Stimulated activated naive CD8-positive, alpha-beta T cell treated with anti-CD3 and anti-CD28 coated beads, Interleukin-15, Interleukin-2, amounts not matched to agents 100 ng/mL and 50 ng/mL, for 24 hours (primary cell): ENCODE measurements at regions not wholly inside any gene's neighbourhood (a gene's known extent, or its start where the extent isn't known, plus 50 kb on each side); places are given as distances from the start of the nearest gene placed in this dataset.

ENCODE experiments used
- H3K27ac Mint-ChIP-seq: one replicate; pipeline ENCODE4 v1.8.0; 2021; ENCODE audit warnings: mild to moderate bottlenecking, mixed read lengths
- H3K27me3 Mint-ChIP-seq: one replicate; pipeline ENCODE4 v1.8.0; 2021; ENCODE audit warnings: mixed read lengths
- H3K36me3 Mint-ChIP-seq: one replicate; pipeline ENCODE4 v1.8.0; 2021; ENCODE audit warnings: low read depth, mixed read lengths
- H3K4me1 Mint-ChIP-seq: one replicate; pipeline ENCODE4 v1.8.0; 2021; ENCODE audit warnings: low read depth, mixed read lengths
- H3K4me3 Mint-ChIP-seq: one replicate; pipeline ENCODE4 v1.8.0; 2021; ENCODE audit warnings: mild to moderate bottlenecking, mixed read lengths
- H3K9me3 Mint-ChIP-seq: one replicate; pipeline ENCODE4 v1.8.0; 2021; ENCODE audit warnings: mixed read lengths

DNA sequence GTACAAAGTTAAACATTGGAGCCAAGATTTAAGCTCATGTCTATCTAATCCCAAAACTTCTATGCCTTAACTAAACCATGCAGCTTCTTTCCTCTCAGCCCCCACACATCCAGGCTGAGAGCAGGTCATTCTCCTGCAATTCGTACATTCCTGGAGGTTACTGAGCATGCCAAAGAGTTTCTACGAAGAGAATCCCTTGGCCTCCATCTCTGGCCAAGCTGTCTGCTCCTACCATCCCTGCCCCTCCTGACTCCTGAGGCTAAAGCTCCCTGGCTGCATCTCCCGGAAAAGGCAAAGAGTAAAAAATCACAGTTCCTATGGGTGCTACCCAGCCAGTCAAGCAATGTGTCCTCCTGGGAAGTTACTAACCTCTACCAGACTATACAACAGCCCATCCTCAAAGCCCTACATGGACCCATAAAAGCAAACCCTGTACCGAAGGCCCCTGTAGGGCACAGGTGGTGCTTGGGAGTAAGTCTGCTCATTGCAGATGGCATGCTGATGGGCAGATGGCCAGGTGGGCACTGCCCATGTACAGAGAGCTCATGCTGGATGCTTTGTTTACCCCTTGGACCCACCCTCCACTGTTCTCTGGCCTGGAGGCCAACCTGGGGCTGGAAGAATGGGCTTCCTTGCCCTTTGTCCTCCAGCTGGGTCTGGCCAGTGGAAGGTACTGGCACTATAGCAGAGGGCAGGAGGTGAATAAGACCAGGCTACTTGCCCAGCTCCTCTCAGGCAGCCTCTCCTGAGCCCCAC lies 99.5 kb downstream of the TTC32 start:
- Mint-ChIP-seq H3K27ac (no peak overlapping the region), H3K9me3 (no peaks in the 10 kb centered on the region), H3K4me1 (no peaks in the 10 kb centered on the region), H3K36me3 (no peaks in the 10 kb centered on the region), H3K4me3 (no peak overlapping the region), H3K27me3 (peaks cover 7% of the 10 kb centered on the region)

DNA sequence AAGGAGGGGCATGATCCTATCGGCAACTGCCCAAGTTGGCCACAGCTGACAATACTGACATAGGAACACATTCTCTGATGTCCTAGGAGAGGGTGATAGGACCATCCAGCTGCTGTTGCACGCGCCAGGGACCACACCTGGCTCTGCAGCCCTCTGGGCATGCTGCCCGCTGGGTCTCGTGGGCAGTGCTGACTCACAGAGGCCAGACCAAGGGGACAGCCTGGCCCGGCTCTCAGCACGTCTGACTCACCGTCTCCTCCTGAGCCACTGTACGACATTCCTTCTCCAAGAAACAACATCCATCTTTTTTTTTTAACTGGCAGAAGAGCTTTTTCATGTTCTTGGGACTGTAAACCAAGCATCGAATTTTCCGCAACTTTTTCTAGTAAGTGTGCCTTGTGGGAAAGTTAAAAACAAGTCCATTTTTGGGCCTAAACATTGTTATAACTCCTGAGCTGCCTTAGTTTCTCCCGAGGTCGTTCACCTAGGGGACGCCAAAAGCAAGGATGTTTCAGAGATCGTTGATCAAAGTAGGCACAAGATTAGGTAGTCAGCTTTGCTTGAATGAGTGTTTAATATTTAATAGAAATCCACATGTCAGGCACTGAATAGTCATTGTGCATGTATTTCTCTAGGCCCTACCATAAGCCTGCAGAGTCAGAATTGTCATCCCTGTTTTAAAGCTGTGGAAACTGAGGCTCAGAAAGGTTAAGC lies 100.3 kb downstream of the TTC32 start:
- Mint-ChIP-seq H3K27me3 (peaks cover 3% of the 10 kb centered on the region), H3K9me3 (no peaks in the 10 kb centered on the region)

DNA sequence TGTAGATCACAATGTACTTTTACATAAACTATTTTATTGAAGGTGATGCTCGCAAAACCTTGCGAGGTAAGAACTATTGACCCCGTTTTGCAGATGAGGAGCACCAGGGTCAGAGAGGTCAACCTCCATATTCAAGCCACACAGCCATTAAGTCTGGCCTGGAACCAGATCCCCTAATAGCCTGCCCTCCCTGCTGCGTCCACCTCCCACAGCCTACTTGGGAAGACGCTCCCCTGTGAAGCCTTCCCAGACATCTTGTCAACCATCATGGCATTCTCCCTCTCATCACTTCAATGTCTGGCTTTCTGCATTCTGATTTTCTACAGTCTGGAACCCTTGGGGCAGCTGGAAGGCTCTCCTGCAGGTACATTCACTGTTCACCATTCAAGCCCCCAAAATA lies 101.0 kb downstream of the TTC32 start:
- Mint-ChIP-seq H3K27ac (no peak overlapping the region), H3K9me3 (no peaks in the 10 kb centered on the region), H3K4me3 (no peak overlapping the region), H3K36me3 (no peaks in the 10 kb centered on the region), H3K4me1 (no peaks in the 10 kb centered on the region), H3K27me3 (peaks cover 3% of the 10 kb centered on the region)

More for the DNA sequence above, 100.3 kb downstream of the TTC32 start:
- Mint-ChIP-seq H3K4me3 (no peak overlapping the region), H3K36me3 (no peaks in the 10 kb centered on the region), H3K4me1 (no peaks in the 10 kb centered on the region), H3K27ac (no peak overlapping the region)

DNA sequence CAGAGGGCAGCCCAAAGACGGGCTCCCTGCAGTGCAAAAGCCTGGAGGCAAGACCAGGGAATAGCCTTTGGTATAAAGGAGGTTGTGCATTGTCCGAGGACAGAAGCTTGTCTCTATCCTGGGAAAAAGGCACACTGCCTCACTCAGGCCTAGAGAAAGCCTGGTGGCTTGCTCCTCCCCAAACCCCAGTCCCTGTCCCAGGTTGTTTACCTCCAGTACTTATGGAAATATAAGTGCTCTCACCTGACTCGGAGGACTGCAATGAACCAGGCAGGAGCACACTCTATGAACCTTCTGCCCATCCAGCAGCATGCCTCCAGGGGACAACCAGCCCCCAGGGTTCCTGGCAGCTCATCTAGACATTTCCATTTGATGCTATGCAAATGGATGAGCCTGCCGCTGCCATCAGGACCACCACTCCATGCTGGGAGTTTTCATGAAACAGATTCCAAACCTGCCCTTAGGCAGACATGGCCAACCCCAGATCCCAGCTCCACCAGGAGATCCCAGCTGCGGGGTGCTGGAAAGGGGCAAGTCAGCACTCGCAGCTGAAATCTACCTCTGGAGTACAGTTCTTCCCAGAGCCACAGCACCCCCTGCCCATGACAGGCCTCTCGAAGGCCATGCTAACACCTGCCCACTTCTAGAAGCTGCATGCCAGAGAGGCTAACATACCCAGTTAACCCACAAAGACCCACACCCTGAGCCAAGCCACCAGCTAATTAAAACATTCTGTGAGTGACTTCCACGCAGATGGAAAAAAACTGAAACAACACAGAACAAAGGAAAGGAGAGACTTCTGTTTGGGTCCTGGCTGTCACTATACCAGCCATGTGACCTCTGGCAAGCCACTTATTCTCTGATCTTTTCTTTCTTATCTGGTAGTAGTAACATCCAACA lies 101.7 kb downstream of the TTC32 start:
- Mint-ChIP-seq H3K4me1 (no peaks in the 10 kb centered on the region), H3K4me3 (no peak overlapping the region), H3K36me3 (no peaks in the 10 kb centered on the region), H3K27ac (no peak overlapping the region), H3K9me3 (no peaks in the 10 kb centered on the region), H3K27me3 (peaks cover 3% of the 10 kb centered on the region)

DNA sequence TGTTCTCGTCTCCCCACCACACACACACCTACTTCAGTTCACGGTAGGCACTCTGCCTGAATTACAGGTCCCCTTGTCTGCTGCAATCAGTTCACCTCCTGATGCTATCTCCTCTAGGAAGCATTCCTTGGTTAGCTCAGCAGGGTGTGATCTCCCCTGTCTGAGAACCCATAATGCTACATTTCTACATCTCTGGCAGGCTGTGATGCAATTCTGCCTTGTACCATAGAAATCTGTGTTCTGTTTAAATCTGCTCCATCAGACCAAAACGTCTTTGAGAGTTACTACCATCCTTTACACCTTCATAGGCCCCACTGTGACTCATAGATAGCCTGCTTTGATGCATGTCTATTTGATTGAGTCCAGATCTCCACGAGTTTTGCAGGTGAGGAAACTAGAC lies 103.9 kb downstream of the TTC32 start:
- Mint-ChIP-seq H3K4me3 (no peak overlapping the region), H3K36me3 (no peaks in the 10 kb centered on the region), H3K27me3 (no peaks in the 10 kb centered on the region)

DNA sequence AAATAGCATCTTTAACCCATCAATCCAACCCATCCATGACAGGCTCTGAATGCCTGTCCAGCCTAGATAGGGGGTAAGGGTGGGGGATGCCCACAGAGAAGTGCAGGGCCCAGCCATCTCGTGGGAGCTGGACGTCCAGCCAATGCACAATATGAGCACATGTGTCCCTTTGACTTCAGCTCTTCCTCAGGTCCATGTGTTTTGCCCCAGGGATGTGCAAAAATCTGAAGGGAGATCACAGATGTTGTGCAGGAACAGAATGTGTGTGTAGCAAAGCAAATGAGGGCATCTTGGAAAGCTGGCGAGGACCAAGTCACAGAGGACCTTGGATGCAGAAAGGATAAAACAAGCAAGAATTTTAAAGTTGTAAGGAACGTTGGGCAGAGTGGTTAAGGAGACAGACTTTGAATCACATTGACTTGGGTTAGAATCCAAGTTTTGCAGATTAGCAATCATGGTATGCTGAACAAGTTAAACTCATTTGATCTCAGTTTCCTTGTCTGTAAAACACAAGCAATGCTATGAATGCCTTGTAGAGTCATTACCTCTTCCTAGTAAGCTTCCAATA lies 104.5 kb downstream of the TTC32 start:
- Mint-ChIP-seq H3K36me3 (no peaks in the 10 kb centered on the region), H3K27me3 (no peaks in the 10 kb centered on the region), H3K9me3 (no peaks in the 10 kb centered on the region), H3K27ac (no peak overlapping the region), H3K4me1 (no peaks in the 10 kb centered on the region), H3K4me3 (no peak overlapping the region)

More for the DNA sequence above, 103.9 kb downstream of the TTC32 start:
- Mint-ChIP-seq H3K4me1 (no peaks in the 10 kb centered on the region), H3K27ac (no peak overlapping the region), H3K9me3 (no peaks in the 10 kb centered on the region)

DNA sequence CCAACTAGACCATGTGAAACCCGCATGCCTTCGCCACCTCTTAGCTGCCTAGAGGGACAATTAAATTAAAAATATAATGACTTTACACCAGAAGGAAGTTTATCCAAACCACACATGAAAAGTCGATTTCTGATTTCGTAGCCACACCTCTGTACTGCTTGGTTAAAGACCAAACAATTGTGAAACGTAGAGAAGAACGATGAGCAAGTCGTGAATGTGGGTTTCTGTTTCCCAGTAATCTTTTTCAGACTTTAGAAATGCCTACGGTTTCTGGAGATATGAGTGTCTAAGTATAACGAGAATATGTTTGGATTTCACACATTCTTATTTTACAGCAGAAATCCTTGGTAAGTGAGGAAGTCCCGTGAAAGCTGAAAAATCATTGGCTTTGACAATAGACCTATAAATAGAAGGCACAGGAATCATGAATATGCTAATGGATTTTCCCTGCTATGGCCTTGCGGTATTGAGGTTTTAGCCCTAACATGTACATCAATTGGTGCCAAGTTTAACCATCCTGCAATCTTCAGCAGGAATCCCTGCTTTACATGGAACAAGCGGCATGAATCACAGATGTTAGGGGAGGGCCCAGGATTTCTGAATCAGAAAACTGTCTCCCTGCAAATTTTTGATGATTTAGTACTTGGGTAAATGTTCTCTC lies 105.6 kb downstream of the TTC32 start:
- Mint-ChIP-seq H3K36me3 (no peaks in the 10 kb centered on the region), H3K9me3 (no peaks in the 10 kb centered on the region), H3K4me3 (no peak overlapping the region), H3K27me3 (no peaks in the 10 kb centered on the region), H3K27ac (no peak overlapping the region), H3K4me1 (no peaks in the 10 kb centered on the region)

DNA sequence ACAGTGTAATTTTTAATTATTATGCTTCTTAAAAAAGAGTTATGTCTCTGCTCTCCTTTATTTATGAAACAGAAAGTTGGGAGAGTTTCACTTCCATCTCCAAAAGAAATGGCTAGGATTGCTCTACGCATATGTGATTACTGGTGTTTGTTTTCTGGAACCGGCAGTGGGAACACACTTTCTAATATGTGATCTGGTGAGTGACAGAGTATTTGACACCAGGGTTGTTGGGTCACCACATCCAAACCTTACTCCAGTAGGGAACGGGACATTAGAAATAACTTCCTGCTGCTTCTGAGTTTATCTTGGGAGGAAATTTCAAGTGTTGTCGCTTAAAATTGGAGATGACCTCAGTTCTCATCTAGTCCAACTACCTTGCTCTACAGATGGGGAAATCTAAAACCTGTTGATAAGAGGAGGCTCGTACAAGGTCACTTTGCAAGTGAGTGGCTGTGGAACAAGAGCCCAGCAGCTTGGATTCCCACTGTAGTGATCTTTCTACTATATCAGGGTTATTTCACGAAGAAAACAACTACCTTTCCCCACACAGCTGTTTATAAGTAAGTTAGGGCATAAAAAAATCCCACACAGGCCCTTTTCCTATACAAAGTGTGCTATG lies 108.5 kb downstream of the TTC32 start:
- no peak overlapping the region for H3K4me3 Mint-ChIP-seq
- no peaks in the 10 kb centered on the region for H3K27me3 Mint-ChIP-seq
- no peaks in the 10 kb centered on the region for H3K4me1 Mint-ChIP-seq
- no peak overlapping the region for H3K27ac Mint-ChIP-seq
- H3K36me3 Mint-ChIP-seq, result no peaks in the 10 kb centered on the region
- H3K9me3 Mint-ChIP-seq, result no peaks in the 10 kb centered on the region

DNA sequence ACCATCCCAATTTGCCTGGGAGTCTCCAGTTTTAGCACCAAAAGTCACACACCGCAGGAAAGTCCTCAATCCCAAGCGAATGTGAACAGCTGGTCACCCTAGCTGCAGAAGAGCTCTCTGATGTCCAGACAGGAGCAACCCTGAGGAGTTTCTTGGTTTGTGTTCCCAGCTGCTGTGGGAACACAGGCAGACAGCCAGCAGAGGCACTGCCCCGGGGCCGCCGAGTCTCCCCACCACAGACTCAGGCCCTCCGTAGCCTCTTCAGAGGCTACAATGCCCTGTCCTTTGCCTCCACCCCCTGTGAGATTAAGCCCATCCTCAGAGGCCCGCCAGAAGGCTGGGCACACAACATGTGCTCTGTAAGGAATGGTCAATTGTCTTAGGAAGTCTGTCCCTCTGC lies 111.5 kb downstream of the TTC32 start:
- Mint-ChIP-seq H3K27me3 (no peaks in the 10 kb centered on the region), H3K36me3 (no peaks in the 10 kb centered on the region), H3K4me3 (no peak overlapping the region), H3K9me3 (no peaks in the 10 kb centered on the region), H3K4me1 (no peaks in the 10 kb centered on the region), H3K27ac (no peak overlapping the region)

DNA sequence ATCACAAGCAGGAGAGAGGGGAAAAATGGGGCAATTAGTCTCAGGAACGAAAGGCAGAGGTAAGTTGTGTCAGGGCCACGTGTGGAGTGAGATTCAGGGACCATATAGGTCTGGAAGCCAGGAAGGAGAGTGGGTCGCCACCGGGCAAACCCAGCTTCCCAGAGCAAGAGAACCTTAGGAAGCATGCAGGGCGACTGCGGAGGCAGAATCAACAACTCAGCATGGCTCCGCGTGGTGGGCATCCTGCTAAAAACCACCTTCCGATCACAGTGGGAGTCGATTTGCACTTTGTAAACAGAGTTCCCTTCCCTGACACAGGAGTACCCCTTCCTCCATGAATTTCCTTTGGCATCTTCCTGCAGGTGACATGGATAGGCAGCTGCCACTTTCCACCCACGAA lies 114.6 kb downstream of the TTC32 start:
- peaks cover 9% of the 10 kb centered on the region for H3K27me3 Mint-ChIP-seq
- no peaks in the 10 kb centered on the region for H3K4me1 Mint-ChIP-seq
- no peak overlapping the region for H3K27ac Mint-ChIP-seq
- H3K4me3 Mint-ChIP-seq, result no peak overlapping the region
- H3K9me3 Mint-ChIP-seq, result peaks cover 5% of the 10 kb centered on the region
- no peaks in the 10 kb centered on the region for H3K36me3 Mint-ChIP-seq

DNA sequence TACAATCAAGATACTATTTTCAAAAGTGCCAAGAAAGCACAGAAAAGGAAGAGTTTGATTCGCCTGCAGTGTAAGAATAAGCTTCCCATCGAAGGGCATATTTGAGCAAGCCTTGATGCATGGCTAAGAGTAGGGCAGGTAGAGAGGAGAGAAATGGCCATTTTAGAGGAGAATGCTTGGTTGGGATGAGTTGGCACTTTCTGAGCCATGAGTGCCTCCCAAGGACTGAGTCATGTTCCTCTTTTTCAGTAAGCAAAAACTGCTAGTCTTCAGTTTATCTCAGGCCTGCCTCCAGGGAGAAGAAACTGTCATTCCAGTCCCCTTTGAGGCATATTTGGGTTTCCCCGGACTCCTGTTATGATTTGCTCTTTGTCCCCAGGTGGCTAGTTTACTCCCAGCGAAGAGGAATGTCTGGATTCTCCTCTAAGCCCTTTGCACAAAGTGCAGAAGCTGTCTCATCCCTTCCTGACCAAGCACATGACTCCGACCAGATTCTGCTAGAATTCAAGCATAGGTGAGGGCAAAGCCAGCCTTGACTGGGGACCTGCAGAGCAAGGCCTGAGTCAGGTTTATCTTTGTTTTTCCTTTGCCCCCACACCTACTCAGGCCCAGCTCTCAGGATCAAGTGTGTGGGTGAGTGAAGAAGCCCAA lies 115.2 kb downstream of the TTC32 start:
- Mint-ChIP-seq H3K9me3 (peaks cover 5% of the 10 kb centered on the region), H3K4me3 (no peak overlapping the region), H3K27me3 (peaks cover 11% of the 10 kb centered on the region), H3K4me1 (no peaks in the 10 kb centered on the region), H3K27ac (no peak overlapping the region), H3K36me3 (no peaks in the 10 kb centered on the region)

DNA sequence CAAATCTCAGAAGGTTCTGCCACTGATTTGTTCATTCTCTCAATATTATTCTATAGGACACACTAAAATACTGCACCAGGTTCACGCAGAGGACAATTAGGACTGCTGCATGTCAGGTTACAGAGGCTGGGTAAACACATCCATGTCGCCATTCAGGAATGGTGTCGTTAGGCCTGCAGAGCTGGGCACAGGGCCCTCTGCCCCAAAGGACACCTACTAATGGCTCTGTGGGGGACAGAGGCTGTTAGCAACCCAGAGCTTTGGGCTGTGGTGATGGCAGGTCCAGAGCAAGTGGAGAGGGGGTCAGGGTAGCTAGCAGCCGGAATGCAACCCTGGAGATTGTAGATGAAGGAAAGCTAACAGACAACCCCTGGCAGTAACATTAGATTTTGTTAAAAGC lies 115.9 kb downstream of the TTC32 start:
- no peak overlapping the region for H3K27ac Mint-ChIP-seq
- peaks cover 5% of the 10 kb centered on the region for H3K9me3 Mint-ChIP-seq
- no peaks in the 10 kb centered on the region for H3K4me1 Mint-ChIP-seq
- H3K4me3 Mint-ChIP-seq, result no peak overlapping the region
- H3K27me3 Mint-ChIP-seq, result peaks cover 14% of the 10 kb centered on the region
- no peaks in the 10 kb centered on the region for H3K36me3 Mint-ChIP-seq

DNA sequence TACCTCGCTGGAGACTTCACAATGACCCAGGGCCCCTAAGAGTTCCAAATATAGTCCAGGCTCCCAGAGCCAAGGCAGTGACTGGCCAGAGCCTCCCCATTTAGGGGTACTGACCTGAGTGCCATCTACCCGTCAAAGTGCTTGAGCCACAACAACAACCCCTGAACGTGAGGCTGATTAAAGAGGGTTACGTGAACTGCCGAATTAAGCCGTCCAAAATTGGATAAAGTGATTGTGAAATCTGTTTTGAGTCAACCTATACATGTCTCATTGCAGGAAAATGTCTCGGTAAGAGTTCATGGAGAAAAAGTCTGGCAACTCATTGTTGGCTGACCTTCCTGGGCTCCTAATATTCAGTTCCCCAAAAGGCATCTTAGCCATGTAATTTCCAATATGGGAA lies 116.3 kb downstream of the TTC32 start:
- no peak overlapping the region for H3K27ac Mint-ChIP-seq
- peaks cover 14% of the 10 kb centered on the region for H3K27me3 Mint-ChIP-seq
- H3K36me3 Mint-ChIP-seq, result no peaks in the 10 kb centered on the region
- H3K9me3 Mint-ChIP-seq, result peaks cover 5% of the 10 kb centered on the region
- no peaks in the 10 kb centered on the region for H3K4me1 Mint-ChIP-seq
- no peak overlapping the region for H3K4me3 Mint-ChIP-seq

DNA sequence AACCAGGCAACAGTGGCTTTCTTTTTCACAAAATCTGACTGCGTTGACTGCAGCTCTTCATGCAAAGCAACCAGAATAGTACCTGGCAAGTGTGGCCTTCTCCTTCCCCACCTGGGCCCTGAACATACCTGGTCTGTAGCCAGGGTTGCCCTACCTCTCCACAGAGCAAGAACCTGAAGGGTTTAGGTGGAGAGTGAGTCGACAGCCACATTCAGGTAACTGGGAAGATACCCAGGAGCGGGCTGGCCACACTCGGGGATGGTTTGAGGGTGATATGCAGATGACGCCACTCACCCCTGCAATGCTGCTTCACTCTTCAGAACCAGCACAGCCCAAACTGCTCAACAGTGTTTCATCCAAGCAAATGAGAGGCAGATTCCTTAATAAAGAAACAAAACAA lies 117.3 kb downstream of the TTC32 start:
- Mint-ChIP-seq H3K4me3 (no peak overlapping the region), H3K9me3 (peaks cover 5% of the 10 kb centered on the region), H3K27ac (no peak overlapping the region)

More for the DNA sequence above, 117.3 kb downstream of the TTC32 start:
- Mint-ChIP-seq H3K4me1 (no peaks in the 10 kb centered on the region), H3K36me3 (no peaks in the 10 kb centered on the region), H3K27me3 (peaks cover 14% of the 10 kb centered on the region)
